HG03469 (cell line): ENCODE measurements at regions not wholly inside any gene's neighbourhood (a gene's known extent, or its start where the extent isn't known, plus 50 kb on each side); places are given as distances from the start of the nearest gene placed in this dataset.
"Not testable (repeated sequence)": the region's sequence is repeated elsewhere in the genome, so short reads cannot be mapped to it uniquely, and the experiment has no call there.

Source experiments
- ATAC-seq: cut with Tn5 transposase; IDR thresholded peaks from one replicate; pipeline ENCODE4 v1.9.1; 2021; ENCODE audit warnings: mild to moderate bottlenecking, moderate library complexity, moderate number of reproducible peaks; ENCODE audit not compliant: unreplicated experiment

GRCh38 chr1:173257805-173258204, 50.7 kb upstream of the TNFSF4 start:
- ATAC-seq = no peak

- no peak for ATAC-seq
Observed at GRCh38 chr1:173258479-173259264, 51.5 kb upstream of the TNFSF4 start.

- not testable (repeated sequence) for ATAC-seq
Observed at GRCh38 chr1:173260329-173260728, 53.2 kb upstream of the TNFSF4 start.

GRCh38 chr1:173266841-173267240, 59.7 kb upstream of the TNFSF4 start:
- ATAC-seq = no peak

- ATAC-seq = no peak
Observed at GRCh38 chr1:173267453-173267945, 60.4 kb upstream of the TNFSF4 start.

GRCh38 chr1:173268261-173268660, 61.1 kb upstream of the TNFSF4 start:
- no peak for ATAC-seq

- no peak for ATAC-seq
Observed at GRCh38 chr1:173268786-173269277, 61.7 kb upstream of the TNFSF4 start.

- no peak for ATAC-seq
Observed at GRCh38 chr1:173269490-173270230, 62.5 kb upstream of the TNFSF4 start.

GRCh38 chr1:173270243-173270642, 63.1 kb upstream of the TNFSF4 start:
- no peak for ATAC-seq

- ATAC-seq = not testable (repeated sequence)
Observed at GRCh38 chr1:173271021-173271420, 63.9 kb upstream of the TNFSF4 start.

- no peak for ATAC-seq
Observed at GRCh38 chr1:173275496-173275895, 68.4 kb upstream of the TNFSF4 start.

- peak; percentile 90 for ATAC-seq
Observed at GRCh38 chr1:173276922-173277800, 70.0 kb upstream of the TNFSF4 start.

GRCh38 chr1:173280899-173281660, 73.9 kb upstream of the TNFSF4 start:
- no peak for ATAC-seq

GRCh38 chr1:173285048-173285447, 77.9 kb upstream of the TNFSF4 start:
- no peak for ATAC-seq

GRCh38 chr1:173287785-173288184, 80.7 kb upstream of the TNFSF4 start:
- no peak for ATAC-seq

GRCh38 chr1:173293756-173294155, 86.6 kb upstream of the TNFSF4 start:
- ATAC-seq = no peak

- no peak for ATAC-seq
Observed at GRCh38 chr1:173294843-173295242, 87.7 kb upstream of the TNFSF4 start.

- ATAC-seq = no peak
Observed at GRCh38 chr1:173295391-173295790, 88.3 kb upstream of the TNFSF4 start.

- no peak for ATAC-seq
Observed at GRCh38 chr1:173295995-173296394, 88.9 kb upstream of the TNFSF4 start.

GRCh38 chr1:173297798-173298391, 90.8 kb upstream of the TNFSF4 start:
- peak; percentile 67 for ATAC-seq
